Activated CD4-positive, alpha-beta T cell treated with anti-CD3 and anti-CD28 coated beads, Interleukin-2, amount 50 U/mL, for 24 hours (primary cell): ENCODE measurements at regions not wholly inside any gene's neighbourhood (a gene's known extent, or its start where the extent isn't known, plus 50 kb on each side); places are given as distances from the start of the nearest gene placed in this dataset.

ENCODE experiments used
- DNase-seq, 2 donors: peaks; one replicate each; pipeline ENCODE4 v3.0.0-alpha.2; 2020; ENCODE audit warnings: low read depth in 1 of 2, low spot score in 1 of 2

- no peak for DNase-seq
Observed at GRCh38 chr17:69880591-69881112, 194.4 kb upstream of the KCNJ16 start.

- DNase-seq = no peak
Observed at GRCh38 chr17:69882281-69882680, 192.7 kb upstream of the KCNJ16 start.

GRCh38 chr17:69883120-69883519 lies 191.9 kb upstream of the KCNJ16 start:
- no peak for DNase-seq

GRCh38 chr17:69884356-69884755 lies 190.7 kb upstream of the KCNJ16 start:
- DNase-seq = no peak

- no peak for DNase-seq
Observed at GRCh38 chr17:69884846-69885245, 190.2 kb upstream of the KCNJ16 start.

GRCh38 chr17:69898601-69899000 lies 176.4 kb upstream of the KCNJ16 start:
- DNase-seq = no peak

- no peak for DNase-seq
Observed at GRCh38 chr17:69900101-69900500, 174.9 kb upstream of the KCNJ16 start.

GRCh38 chr17:69900829-69901228 lies 174.2 kb upstream of the KCNJ16 start:
- DNase-seq = no peak

- no peak for DNase-seq
Observed at GRCh38 chr17:69906306-69906705, 168.7 kb upstream of the KCNJ16 start.

- DNase-seq = no peak
Observed at GRCh38 chr17:69907132-69907847, 167.7 kb upstream of the KCNJ16 start.

GRCh38 chr17:69908626-69909368 lies 166.2 kb upstream of the KCNJ16 start:
- no peak for DNase-seq

GRCh38 chr17:69909389-69909788 lies 165.6 kb upstream of the KCNJ16 start:
- DNase-seq = no peak

GRCh38 chr17:69912805-69913204 lies 162.2 kb upstream of the KCNJ16 start:
- no peak for DNase-seq

GRCh38 chr17:69913216-69913615 lies 161.8 kb upstream of the KCNJ16 start:
- DNase-seq = no peak

GRCh38 chr17:69913616-69914015 lies 161.4 kb upstream of the KCNJ16 start:
- no peak for DNase-seq

- DNase-seq = no peak
Observed at GRCh38 chr17:69914520-69914919, 160.5 kb upstream of the KCNJ16 start.

- no peak for DNase-seq
Observed at GRCh38 chr17:69916761-69917160, 158.3 kb upstream of the KCNJ16 start.

- DNase-seq = no peak
Observed at GRCh38 chr17:69918164-69918563, 156.9 kb upstream of the KCNJ16 start.

GRCh38 chr17:69919789-69920188 lies 155.2 kb upstream of the KCNJ16 start:
- DNase-seq = no peak

- no peak for DNase-seq
Observed at GRCh38 chr17:69921046-69921445, 154.0 kb upstream of the KCNJ16 start.

GRCh38 chr17:69928611-69929010 lies 146.4 kb upstream of the KCNJ16 start:
- no peak for DNase-seq

- no peak for DNase-seq
Observed at GRCh38 chr17:69936996-69937395, 138.0 kb upstream of the KCNJ16 start.
